IMR-90 (cell line): ENCODE measurements at regions not wholly inside any gene's neighbourhood (a gene's known extent, or its start where the extent isn't known, plus 50 kb on each side); places are given as distances from the start of the nearest gene placed in this dataset.

Experiments
- ATAC-seq: fragments of 200-7000 bp; cut with Tn5 transposase; 2 replicates; pipeline ENCODE4 v1.9.1; 2020; ENCODE audit warnings: low read depth, mild to moderate bottlenecking, moderate library complexity
- BruUV-seq: library from RNA; stranded (reverse); fragments of 400-500 nt; replicated peaks from 2 replicates; lab custom pipeline; 2021; lab: Mats Ljungman, UMichigan
- CTCF ChIA-PET: fragments of 300-600 bp; formaldehyde crosslinking; extraction: SDS; loops from one replicate; lab custom pipeline; 2021; ENCODE audit warnings: antibody characterized with exemption; lab: Yijun Ruan, JAX
- POLR2A ChIA-PET: fragments of 300-600 bp; sonication (Branson Sonifier 250); formaldehyde crosslinking; loops from one replicate; lab custom pipeline; 2022; ENCODE audit warnings: antibody characterized with exemption; ENCODE audit not compliant: unreplicated experiment; lab: Charles Lee
- DNase-seq: peaks from one replicate; pipeline ENCODE4 v3.0.0; 2013
- H2AFZ ChIP-seq: replicated peaks from 2 replicates; pipeline ENCODE3; 2013; ENCODE audit warnings: low read length, mild to moderate bottlenecking; ENCODE audit not compliant: poor library complexity
- H2AK5ac ChIP-seq: 2 replicates; pipeline ENCODE4 v1.6.1; 2013; ENCODE audit warnings: low read depth, low read length, inconsistent platforms
- H2AK9ac ChIP-seq: replicated peaks from 2 replicates; pipeline ENCODE3; 2013; ENCODE audit warnings: mild to moderate bottlenecking, low read depth, low read length, moderate library complexity; ENCODE audit not compliant: poor library complexity
- H2BK120ac ChIP-seq: 2 replicates; pipeline ENCODE4 v1.6.1; 2013; ENCODE audit warnings: low read depth, low read length, inconsistent platforms
- H2BK15ac ChIP-seq: 3 replicates; pipeline ENCODE4 v1.6.1; 2013; ENCODE audit warnings: low read depth, low read length, inconsistent platforms
- H2BK20ac ChIP-seq: 2 replicates; pipeline ENCODE4 v1.6.1; 2013; ENCODE audit warnings: low read depth, mild to moderate bottlenecking, inconsistent platforms, low read length, moderate library complexity
- H2BK5ac ChIP-seq: 2 replicates; pipeline ENCODE4 v1.6.1; 2013; ENCODE audit warnings: mild to moderate bottlenecking, low read depth, low read length, inconsistent platforms; ENCODE audit not compliant: poor library complexity, severe bottlenecking
- H3K14ac ChIP-seq: replicated peaks from 2 replicates; pipeline ENCODE4 v1.6.1; 2013; ENCODE audit warnings: low read depth, low read length, inconsistent platforms
- H3K18ac ChIP-seq: 2 replicates; pipeline ENCODE4 v1.6.1; 2013; ENCODE audit warnings: low read depth, low read length, control low read depth
- H3K23ac ChIP-seq: 2 replicates; pipeline ENCODE4 v1.6.1; 2013; ENCODE audit warnings: low read depth, low read length, inconsistent platforms
- H3K27ac ChIP-seq: 2 replicates; pipeline ENCODE4 v1.5.1; 2013; ENCODE audit warnings: mild to moderate bottlenecking, control low read depth, low read length; ENCODE audit not compliant: insufficient read depth
- H3K27me3 ChIP-seq: 2 replicates; pipeline ENCODE4 v1.6.1; 2013; ENCODE audit warnings: low read length; ENCODE audit not compliant: control insufficient read depth, insufficient read depth
- H3K36me3 ChIP-seq: 2 replicates; pipeline ENCODE4 v1.6.1; 2013; ENCODE audit warnings: low read length, mixed read lengths; ENCODE audit not compliant: control insufficient read depth, insufficient read depth
- H3K4ac ChIP-seq: 2 replicates; pipeline ENCODE4 v1.6.1; 2013; ENCODE audit warnings: low read depth, low read length, inconsistent platforms
- H3K4me1 ChIP-seq: 2 replicates; pipeline ENCODE4 v1.6.1; 2013; ENCODE audit warnings: low read length, mixed read lengths; ENCODE audit not compliant: control insufficient read depth, insufficient read depth
- H3K4me2 ChIP-seq: 2 replicates; pipeline ENCODE4 v1.6.1; 2013; ENCODE audit warnings: low read depth, mild to moderate bottlenecking, control low read depth, low read length, moderate library complexity
- H3K4me3 ChIP-seq: 2 replicates; pipeline ENCODE4 v1.5.1; 2013; ENCODE audit warnings: low read depth, mild to moderate bottlenecking, control low read depth, low read length, moderate library complexity; ENCODE audit not compliant: insufficient read depth
- H3K56ac ChIP-seq: 2 replicates; pipeline ENCODE4 v1.6.1; 2013; ENCODE audit warnings: low read length, inconsistent platforms; ENCODE audit not compliant: insufficient read depth; ENCODE audit errors: extremely low read depth
- H3K79me1 ChIP-seq, 2 experiments: 2 replicates each; pipeline ENCODE4 v1.6.1; 2013; ENCODE audit warnings: low read length in 2 of 2, inconsistent platforms in 1 of 2, low read depth in 1 of 2
- H3K9ac ChIP-seq: 2 replicates; pipeline ENCODE4 v1.6.1; 2013; ENCODE audit warnings: low read depth, low read length, control low read depth
- H3K9me1 ChIP-seq: 2 replicates; pipeline ENCODE4 v1.6.1; 2013; ENCODE audit warnings: low read length, inconsistent platforms; ENCODE audit not compliant: insufficient read depth
- H3K9me3 ChIP-seq: 2 replicates; pipeline ENCODE4 v1.6.1; 2013; ENCODE audit warnings: low read length; ENCODE audit not compliant: control insufficient read depth, insufficient read depth
- H4K20me1 ChIP-seq: 2 replicates; pipeline ENCODE4 v1.6.1; 2013; ENCODE audit warnings: low read length, inconsistent platforms; ENCODE audit not compliant: insufficient read depth
- H4K5ac ChIP-seq: 2 replicates; pipeline ENCODE4 v1.6.1; 2013; ENCODE audit warnings: mild to moderate bottlenecking, low read depth, low read length, control low read depth
- H4K8ac ChIP-seq, 2 experiments: 2 replicates each; pipeline ENCODE4 v1.6.1; 2013; ENCODE audit warnings: low read depth in 2 of 2, low read length in 2 of 2, control low read depth in 1 of 2, inconsistent platforms in 1 of 2
- H4K91ac ChIP-seq: 2 replicates; pipeline ENCODE4 v1.6.1; 2013; ENCODE audit warnings: low read depth, low read length, inconsistent platforms; ENCODE audit not compliant: insufficient read depth
- CTCF ChIP-seq: conservative IDR thresholded peaks from 2 replicates; pipeline ENCODE4 v1.5.1; 2012; ENCODE audit warnings: mild to moderate bottlenecking, low read depth, low read length, improper control_type of control experiment
- MAFK ChIP-seq: IDR thresholded peaks from 2 replicates; pipeline ENCODE4 v1.6.1; 2012; ENCODE audit warnings: low read depth, low read length, improper control_type of control experiment
- RCOR1 ChIP-seq: IDR thresholded peaks from 2 replicates; pipeline ENCODE4 v1.6.1; 2012; ENCODE audit warnings: mild to moderate bottlenecking, low read length, improper control_type of control experiment; ENCODE audit not compliant: insufficient replicate concordance
- USF2 ChIP-seq: fragments of 150-350 bp; IDR thresholded peaks from 2 replicates; pipeline ENCODE4 v1.6.1; 2017; ENCODE audit warnings: mild to moderate bottlenecking, antibody characterized with exemption, low read length, low read depth
- WGBS, 2 experiments: methylation state at CpG; one replicate each; pipeline versions ENCODE4 v1.1.5 to v1.1.7; 2013; ENCODE audit warnings: missing lambda C conversion rate in 2 of 2; ENCODE audit not compliant: insufficient read length in 1 of 2; ENCODE audit errors: extremely low coverage in 2 of 2; 5-methylcytosine and 5-hydroxymethylcytosine counted together
- dilution Hi-C: fragments of 300-500 bp; cut with HindIII; formaldehyde crosslinking; loops from one replicate; pipeline ENCODE4 v1.14.3; 2018; ENCODE audit warnings: low sequenced_read_pairs; ENCODE audit not compliant: unreplicated experiment
- in situ Hi-C: fragments of 300-500 bp; cut with MboI; formaldehyde crosslinking; loops from 3 replicates; pipeline ENCODE4 v1.14.3; 2019; ENCODE audit warnings: low sequenced_read_pairs, inconsistent platforms, mixed read lengths
- intact Hi-C: fragments of 100-400 bp; cut with micrococcal nuclease; formaldehyde crosslinking; loops from 2 replicates; pipeline ENCODE4 v1.10.0; 2022

- no peak overlapping the region for H2AK9ac ChIP-seq
- H2BK5ac ChIP-seq = no peak overlapping the region
- no TSS peak for BruUV-seq
- no peak overlapping the region for H2BK120ac ChIP-seq
- TF ChIP-seq USF2 (no peak), RCOR1 (no peak), MAFK (peak; percentile 76), CTCF (no peak)
- no peaks in the 10 kb centered on the region for H3K36me3 ChIP-seq
- no peak overlapping the region for H3K23ac ChIP-seq
- H4K91ac ChIP-seq = no peak overlapping the region
- intact Hi-C loops (no loop called here), in situ Hi-C loops (no loop called here), dilution Hi-C loops (no loop called here)
- H4K8ac ChIP-seq = no peak overlapping the region
- no peak for ATAC-seq
- H2BK15ac ChIP-seq = no peak overlapping the region
- H3K56ac ChIP-seq = no peak overlapping the region
- DNase-seq = no peak
- no peaks in the 10 kb centered on the region for H4K20me1 ChIP-seq
- no peak overlapping the region for H4K5ac ChIP-seq
- H3K9me3 ChIP-seq = peaks cover 6% of the 10 kb centered on the region; the same call in 1 of the 2 replicates
- WGBS, 2 experiments = no CpG with 5 or more reads among the region's 1 CpG
- H2BK20ac ChIP-seq = no peak overlapping the region
- no peak overlapping the region for H3K9ac ChIP-seq
- no peak overlapping the region for H3K4me2 ChIP-seq
- H3K27me3 ChIP-seq = no peaks in the 10 kb centered on the region
- H2AK5ac ChIP-seq = no peak overlapping the region
- H3K4me3 ChIP-seq = no peak overlapping the region
- no peak overlapping the region for H3K27ac ChIP-seq
- no peak overlapping the region for H2AFZ ChIP-seq
- H3K18ac ChIP-seq = no peak overlapping the region
- ChIA-PET POLR2A (no interaction called here), CTCF (no interaction called here)
- H3K9me1 ChIP-seq = no peaks in the 10 kb centered on the region
- H3K4ac ChIP-seq = no peak overlapping the region
- no peak overlapping the region for H3K14ac ChIP-seq
- no peaks in the 10 kb centered on the region for H3K4me1 ChIP-seq
- H3K79me1 ChIP-seq = no peaks in the 10 kb centered on the region
Observed at GRCh38 chr18:30583768-30584167, 458.8 kb downstream of the DSC3 start.
